LNCAP (cell line): ENCODE measurements at regions not wholly inside any gene's neighbourhood (a gene's known extent, or its start where the extent isn't known, plus 50 kb on each side); places are given as distances from the start of the nearest gene placed in this dataset.

Experiments
- TF ChIP-seq, protein P1 (sequence below): fragments of 450-650 bp; IDR thresholded peaks from 2 replicates; pipeline ENCODE4 v1.5.1; 2017; ENCODE audit warnings: mild to moderate bottlenecking

GRCh38 chr1:239912471-239912870 lies 179.2 kb upstream of the FMN2 start:
- TF ChIP-seq, protein P1, sequence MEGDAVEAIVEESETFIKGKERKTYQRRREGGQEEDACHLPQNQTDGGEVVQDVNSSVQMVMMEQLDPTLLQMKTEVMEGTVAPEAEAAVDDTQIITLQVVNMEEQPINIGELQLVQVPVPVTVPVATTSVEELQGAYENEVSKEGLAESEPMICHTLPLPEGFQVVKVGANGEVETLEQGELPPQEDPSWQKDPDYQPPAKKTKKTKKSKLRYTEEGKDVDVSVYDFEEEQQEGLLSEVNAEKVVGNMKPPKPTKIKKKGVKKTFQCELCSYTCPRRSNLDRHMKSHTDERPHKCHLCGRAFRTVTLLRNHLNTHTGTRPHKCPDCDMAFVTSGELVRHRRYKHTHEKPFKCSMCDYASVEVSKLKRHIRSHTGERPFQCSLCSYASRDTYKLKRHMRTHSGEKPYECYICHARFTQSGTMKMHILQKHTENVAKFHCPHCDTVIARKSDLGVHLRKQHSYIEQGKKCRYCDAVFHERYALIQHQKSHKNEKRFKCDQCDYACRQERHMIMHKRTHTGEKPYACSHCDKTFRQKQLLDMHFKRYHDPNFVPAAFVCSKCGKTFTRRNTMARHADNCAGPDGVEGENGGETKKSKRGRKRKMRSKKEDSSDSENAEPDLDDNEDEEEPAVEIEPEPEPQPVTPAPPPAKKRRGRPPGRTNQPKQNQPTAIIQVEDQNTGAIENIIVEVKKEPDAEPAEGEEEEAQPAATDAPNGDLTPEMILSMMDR = no peak

GRCh38 chr1:239913141-239913585 lies 178.5 kb upstream of the FMN2 start:
- TF ChIP-seq, protein P1 = no peak

DNA sequence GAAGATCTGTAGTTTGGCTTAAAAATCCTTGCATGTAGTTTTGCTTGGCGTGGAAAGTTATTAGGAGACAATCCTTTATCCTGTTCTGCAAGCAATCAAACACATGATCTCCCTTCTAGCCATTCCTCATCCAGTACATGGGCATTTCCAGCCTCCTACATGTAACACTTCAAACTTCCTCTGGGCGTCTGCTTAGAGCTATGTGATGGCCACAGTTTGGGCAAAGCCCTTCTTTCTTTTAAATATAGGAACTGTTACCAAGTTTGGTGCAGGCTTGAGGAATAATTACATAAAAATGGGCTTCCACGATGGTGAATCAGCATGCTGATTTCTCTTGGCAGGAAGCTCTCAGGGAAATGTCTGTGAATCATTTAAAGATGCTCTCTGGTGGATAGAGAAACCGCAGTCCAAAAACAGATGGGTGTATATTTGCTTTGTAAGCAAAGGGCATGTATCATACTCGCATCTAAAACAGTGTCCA lies 176.9 kb upstream of the FMN2 start:
- TF ChIP-seq, protein P1 = no peak

GRCh38 chr1:239918634-239919033 lies 173.0 kb upstream of the FMN2 start:
- TF ChIP-seq, protein P1 = no peak

DNA sequence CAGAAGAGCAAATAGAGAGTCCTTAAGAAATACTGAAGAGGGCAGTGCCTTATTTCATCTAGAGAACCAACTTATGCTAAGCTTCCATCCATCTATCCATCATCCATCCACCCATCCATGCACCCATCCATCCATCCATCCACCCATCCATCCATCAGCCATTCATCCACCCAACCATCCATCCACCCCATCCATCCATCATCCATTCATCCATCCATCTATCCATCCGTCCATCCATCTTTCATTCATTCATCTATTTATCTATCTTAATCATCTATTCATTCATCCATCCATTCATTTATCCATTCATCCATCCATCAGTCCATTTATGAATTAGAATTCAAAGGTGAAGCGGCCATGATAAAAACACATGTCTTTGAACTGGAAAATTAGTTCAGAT lies 171.5 kb upstream of the FMN2 start:
- TF ChIP-seq, protein P1 = no peak

GRCh38 chr1:239922778-239923522 lies 168.7 kb upstream of the FMN2 start:
- TF ChIP-seq, protein P1 = no peak

- TF ChIP-seq, protein P1 = no peak
Observed at GRCh38 chr1:239924741-239925350, 166.8 kb upstream of the FMN2 start.
